ENCODE measurements at regions not wholly inside any gene's neighbourhood (a gene's known extent, or its start where the extent isn't known, plus 50 kb on each side); places are given as distances from the start of the nearest gene placed in this dataset.

DNA sequence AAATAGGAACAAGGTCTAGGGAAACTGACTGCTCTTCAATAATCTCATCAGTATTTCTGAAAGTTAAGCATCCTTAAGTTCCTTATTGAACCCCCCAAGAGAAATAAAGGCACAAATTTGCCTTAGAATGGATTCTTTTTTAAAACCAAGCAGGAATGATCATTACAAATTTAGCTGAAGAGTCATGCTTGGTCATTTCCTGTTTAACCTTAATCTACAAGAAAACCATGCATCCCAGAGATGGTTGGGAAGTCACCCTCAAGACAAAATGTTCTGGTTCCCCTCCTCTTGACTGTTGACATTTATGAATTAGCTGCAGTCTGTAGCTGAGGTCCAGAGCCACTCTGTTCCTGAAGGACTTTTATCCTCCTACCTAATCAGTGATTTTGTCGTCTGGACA lies 291.8 kb upstream of the G2E3 start:
- TF ChIP-seq YY1 (IDR thresholded peaks at IDR 0.05; ENCODE audit: low read depth) (no peak), EP300 (IDR thresholded peaks at IDR 0.05; ENCODE audit: borderline replicate concordance) (no peak)
- TF ChIP-seq, protein P1, sequence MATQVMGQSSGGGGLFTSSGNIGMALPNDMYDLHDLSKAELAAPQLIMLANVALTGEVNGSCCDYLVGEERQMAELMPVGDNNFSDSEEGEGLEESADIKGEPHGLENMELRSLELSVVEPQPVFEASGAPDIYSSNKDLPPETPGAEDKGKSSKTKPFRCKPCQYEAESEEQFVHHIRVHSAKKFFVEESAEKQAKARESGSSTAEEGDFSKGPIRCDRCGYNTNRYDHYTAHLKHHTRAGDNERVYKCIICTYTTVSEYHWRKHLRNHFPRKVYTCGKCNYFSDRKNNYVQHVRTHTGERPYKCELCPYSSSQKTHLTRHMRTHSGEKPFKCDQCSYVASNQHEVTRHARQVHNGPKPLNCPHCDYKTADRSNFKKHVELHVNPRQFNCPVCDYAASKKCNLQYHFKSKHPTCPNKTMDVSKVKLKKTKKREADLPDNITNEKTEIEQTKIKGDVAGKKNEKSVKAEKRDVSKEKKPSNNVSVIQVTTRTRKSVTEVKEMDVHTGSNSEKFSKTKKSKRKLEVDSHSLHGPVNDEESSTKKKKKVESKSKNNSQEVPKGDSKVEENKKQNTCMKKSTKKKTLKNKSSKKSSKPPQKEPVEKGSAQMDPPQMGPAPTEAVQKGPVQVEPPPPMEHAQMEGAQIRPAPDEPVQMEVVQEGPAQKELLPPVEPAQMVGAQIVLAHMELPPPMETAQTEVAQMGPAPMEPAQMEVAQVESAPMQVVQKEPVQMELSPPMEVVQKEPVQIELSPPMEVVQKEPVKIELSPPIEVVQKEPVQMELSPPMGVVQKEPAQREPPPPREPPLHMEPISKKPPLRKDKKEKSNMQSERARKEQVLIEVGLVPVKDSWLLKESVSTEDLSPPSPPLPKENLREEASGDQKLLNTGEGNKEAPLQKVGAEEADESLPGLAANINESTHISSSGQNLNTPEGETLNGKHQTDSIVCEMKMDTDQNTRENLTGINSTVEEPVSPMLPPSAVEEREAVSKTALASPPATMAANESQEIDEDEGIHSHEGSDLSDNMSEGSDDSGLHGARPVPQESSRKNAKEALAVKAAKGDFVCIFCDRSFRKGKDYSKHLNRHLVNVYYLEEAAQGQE (IDR thresholded peaks at IDR 0.05; ENCODE audit: low read depth): no peak
